ENCODE measurements at regions not wholly inside any gene's neighbourhood (a gene's known extent, or its start where the extent isn't known, plus 50 kb on each side); places are given as distances from the start of the nearest gene placed in this dataset.

DNA sequence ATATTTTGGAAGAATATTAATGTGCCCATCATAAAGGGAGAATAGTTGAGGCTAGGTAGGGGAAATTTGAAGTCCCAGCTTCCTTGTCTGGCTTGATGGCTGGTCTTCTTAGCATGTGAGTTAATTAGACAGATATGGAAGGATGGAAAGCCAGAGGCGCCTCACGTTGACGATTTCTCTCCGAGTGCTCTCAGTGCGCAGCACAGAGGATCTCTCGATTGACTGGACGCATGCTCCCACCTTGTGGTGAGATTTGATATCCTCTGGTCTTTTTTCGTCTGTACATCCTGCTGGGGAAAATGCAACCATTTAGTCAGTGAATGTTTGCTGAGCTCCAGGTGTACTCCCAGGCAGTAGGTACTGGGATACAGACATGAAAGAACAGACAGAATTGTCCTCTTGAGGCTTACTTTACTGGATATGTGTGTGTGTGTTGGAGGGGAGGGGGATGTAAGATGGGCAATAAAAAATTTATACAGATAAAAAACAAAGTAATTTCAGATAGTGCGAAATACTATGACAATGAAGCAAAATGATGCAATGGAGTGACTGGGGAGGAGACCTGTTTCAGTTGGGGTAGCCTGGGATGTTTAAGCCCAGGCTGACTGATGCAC lies 66.9 kb upstream of the ZNG1B start:
- TF ChIP-seq, protein P1, sequence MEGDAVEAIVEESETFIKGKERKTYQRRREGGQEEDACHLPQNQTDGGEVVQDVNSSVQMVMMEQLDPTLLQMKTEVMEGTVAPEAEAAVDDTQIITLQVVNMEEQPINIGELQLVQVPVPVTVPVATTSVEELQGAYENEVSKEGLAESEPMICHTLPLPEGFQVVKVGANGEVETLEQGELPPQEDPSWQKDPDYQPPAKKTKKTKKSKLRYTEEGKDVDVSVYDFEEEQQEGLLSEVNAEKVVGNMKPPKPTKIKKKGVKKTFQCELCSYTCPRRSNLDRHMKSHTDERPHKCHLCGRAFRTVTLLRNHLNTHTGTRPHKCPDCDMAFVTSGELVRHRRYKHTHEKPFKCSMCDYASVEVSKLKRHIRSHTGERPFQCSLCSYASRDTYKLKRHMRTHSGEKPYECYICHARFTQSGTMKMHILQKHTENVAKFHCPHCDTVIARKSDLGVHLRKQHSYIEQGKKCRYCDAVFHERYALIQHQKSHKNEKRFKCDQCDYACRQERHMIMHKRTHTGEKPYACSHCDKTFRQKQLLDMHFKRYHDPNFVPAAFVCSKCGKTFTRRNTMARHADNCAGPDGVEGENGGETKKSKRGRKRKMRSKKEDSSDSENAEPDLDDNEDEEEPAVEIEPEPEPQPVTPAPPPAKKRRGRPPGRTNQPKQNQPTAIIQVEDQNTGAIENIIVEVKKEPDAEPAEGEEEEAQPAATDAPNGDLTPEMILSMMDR (conservative IDR thresholded peaks at IDR 0.05 in 1 of 2, IDR thresholded peaks at IDR 0.05 in 1 of 2; ENCODE audit: extremely low read depth in 1 of 2, insufficient read depth in 1 of 2, low read depth in 1 of 2, low read length in 2 of 2), result peak; percentile 49 to 71
- TF ChIP-seq EZH2 (IDR thresholded peaks at IDR 0.05; ENCODE audit: borderline replicate concordance, low read length), result no peak
